ENCODE measurements at regions not wholly inside any gene's neighbourhood (a gene's known extent, or its start where the extent isn't known, plus 50 kb on each side); places are given as distances from the start of the nearest gene placed in this dataset.
A peak's percentile ranks its signal among the peaks of the same experiment; 100 is the strongest.

GRCh38 chr5:67308988-67309688 lies 112.5 kb upstream of the CD180 start:
- Histone ChIP-seq H3K27ac (no peak overlapping the region), H3K36me3 (replicated peaks; ENCODE audit: insufficient read depth, low read depth) (no peaks in the 10 kb centered on the region), H3K4me1 (ENCODE audit: insufficient read depth) (peaks cover 5% of the 10 kb centered on the region), H3K4me2 (no peak overlapping the region), H3K9me2 (replicated peaks; ENCODE audit: insufficient read depth) (no peaks in the 10 kb centered on the region), H3K9me3 (ENCODE audit: low read depth) (no peaks in the 10 kb centered on the region), H3K4me3 (no peak overlapping the region), H3K79me2 (no peaks in the 10 kb centered on the region), H2AFZ (no peak overlapping the region), H3K27me3 (no peaks in the 10 kb centered on the region), H4K20me1 (ENCODE audit: insufficient read depth, poor library complexity, severe bottlenecking) (no peaks in the 10 kb centered on the region)
- no peak for DNase-seq (ENCODE audit: low spot score)
- 92% methylated on average over 3 of the region's 3 CpGs for WGBS (ENCODE audit: low lambda C conversion rate, missing lambda C conversion rate)
- no peak for TF ChIP-seq EZH2phosphoT487 (IDR thresholded peaks at IDR 0.05; ENCODE audit: low read depth, severe bottlenecking, unreplicated experiment)
- TF ChIP-seq CTCF (IDR thresholded peaks at IDR 0.05; ENCODE audit: poor library complexity) = no peak
- TF ChIP-seq EZH2 (IDR thresholded peaks at IDR 0.05; ENCODE audit: borderline replicate concordance) = no peak

DNA sequence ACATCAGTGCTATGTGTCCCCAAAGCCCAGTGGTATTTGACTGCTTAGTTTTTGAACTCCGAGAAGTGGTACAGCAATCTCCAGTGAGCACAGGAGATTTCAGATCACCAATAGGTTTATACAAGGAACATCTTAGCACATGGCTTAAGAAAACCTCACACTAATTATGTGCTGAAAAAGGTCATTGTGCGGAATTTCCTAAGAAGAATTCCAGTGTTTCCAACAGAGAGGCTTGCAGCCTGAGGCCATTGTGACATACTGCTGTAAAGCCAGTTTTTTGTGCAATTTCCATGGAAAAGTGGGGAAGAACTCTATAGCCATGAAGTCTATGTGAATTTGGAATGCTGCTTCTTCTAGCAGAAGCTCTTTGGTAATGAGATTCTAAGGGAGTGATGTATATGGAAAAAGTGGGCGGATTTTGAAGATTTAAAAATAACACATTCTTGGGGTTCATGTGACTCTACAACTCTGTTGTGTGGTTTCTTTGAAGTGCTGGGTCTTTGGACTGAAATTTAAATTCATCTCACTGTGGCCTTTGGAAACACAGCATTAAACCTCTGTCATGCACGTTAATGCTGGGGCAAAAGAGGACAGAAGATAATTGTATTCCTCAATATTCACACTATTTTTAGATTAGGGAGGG lies 110.5 kb upstream of the CD180 start:
- 83% methylated on average over 4 of the region's 4 CpGs for WGBS (ENCODE audit: low lambda C conversion rate, missing lambda C conversion rate)
- H3K27me3 ChIP-seq = no peaks in the 10 kb centered on the region
- H2AFZ ChIP-seq = no peak overlapping the region

DNA sequence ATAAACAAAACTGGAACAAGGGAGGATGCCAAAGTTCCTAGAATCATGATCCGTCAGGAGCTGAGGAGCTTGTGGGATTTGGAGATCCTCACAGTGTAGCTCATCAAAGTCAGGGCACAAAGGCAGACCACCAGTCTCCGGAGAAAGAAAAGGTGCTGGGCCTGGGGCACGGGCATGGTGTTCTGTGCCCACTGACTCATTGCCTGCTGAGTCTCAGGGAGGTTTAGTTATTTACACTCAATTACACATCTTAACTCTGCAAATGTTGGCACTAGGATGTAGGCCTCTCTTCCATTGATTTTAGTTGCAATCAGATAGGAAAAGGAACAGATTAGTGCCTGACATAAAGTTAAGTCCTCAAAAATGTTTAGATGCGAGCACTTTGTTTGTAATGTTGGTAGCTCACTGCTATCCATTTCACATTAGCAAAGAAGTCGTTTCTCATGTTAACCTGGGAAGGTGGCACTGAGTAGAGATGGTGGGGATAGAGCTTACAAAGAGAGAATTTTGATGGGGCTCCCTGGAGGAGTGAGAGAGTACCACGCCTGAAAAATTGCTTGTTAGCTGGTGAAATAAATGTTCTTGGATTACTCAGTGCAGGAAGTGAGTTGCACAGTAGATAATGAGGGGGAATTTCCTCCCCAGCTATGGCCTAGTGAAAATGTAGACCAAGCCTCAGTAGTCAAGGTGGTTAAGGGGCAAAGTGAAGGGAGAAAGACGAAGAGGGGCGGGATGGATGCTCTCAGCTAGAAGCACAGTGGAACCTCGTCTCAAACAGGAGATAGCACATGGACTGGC lies 109.5 kb upstream of the CD180 start:
- 88% methylated on average over 9 of the region's 9 CpGs for WGBS (ENCODE audit: low lambda C conversion rate, missing lambda C conversion rate)
- no peak for DNase-seq (ENCODE audit: low spot score)
- Histone ChIP-seq H3K4me1 (ENCODE audit: insufficient read depth) (peaks cover 6% of the 10 kb centered on the region), H3K4me3 (no peak overlapping the region), H3K4me2 (no peak overlapping the region), H3K36me3 (replicated peaks; ENCODE audit: insufficient read depth, low read depth) (no peaks in the 10 kb centered on the region), H2AFZ (no peak overlapping the region), H3K27me3 (no peaks in the 10 kb centered on the region), H3K9me3 (ENCODE audit: low read depth) (no peaks in the 10 kb centered on the region), H4K20me1 (ENCODE audit: insufficient read depth, poor library complexity, severe bottlenecking) (no peaks in the 10 kb centered on the region), H3K27ac (peak overlapping the region; percentile 3), H3K79me2 (no peaks in the 10 kb centered on the region), H3K9me2 (replicated peaks; ENCODE audit: insufficient read depth) (no peaks in the 10 kb centered on the region)
- TF ChIP-seq EZH2phosphoT487 (IDR thresholded peaks at IDR 0.05; ENCODE audit: low read depth, severe bottlenecking, unreplicated experiment) (no peak), EZH2 (IDR thresholded peaks at IDR 0.05; ENCODE audit: borderline replicate concordance) (no peak), CTCF (IDR thresholded peaks at IDR 0.05; ENCODE audit: poor library complexity) (no peak)

More for the DNA sequence above, 110.5 kb upstream of the CD180 start:
- TF ChIP-seq EZH2 (IDR thresholded peaks at IDR 0.05; ENCODE audit: borderline replicate concordance) = no peak
- TF ChIP-seq EZH2phosphoT487 (IDR thresholded peaks at IDR 0.05; ENCODE audit: low read depth, severe bottlenecking, unreplicated experiment) = no peak
- TF ChIP-seq CTCF (IDR thresholded peaks at IDR 0.05; ENCODE audit: poor library complexity) = no peak
- H3K4me1 ChIP-seq (ENCODE audit: insufficient read depth) = peaks cover 5% of the 10 kb centered on the region
- no peaks in the 10 kb centered on the region for H4K20me1 ChIP-seq (ENCODE audit: insufficient read depth, poor library complexity, severe bottlenecking)
- H3K9me2 ChIP-seq (replicated peaks; ENCODE audit: insufficient read depth) = no peaks in the 10 kb centered on the region
- no peak overlapping the region for H3K4me2 ChIP-seq
- H3K27ac ChIP-seq = peak overlapping the region; percentile 3
- H3K79me2 ChIP-seq = no peaks in the 10 kb centered on the region
- no peak overlapping the region for H3K4me3 ChIP-seq
- H3K9me3 ChIP-seq (ENCODE audit: low read depth) = no peaks in the 10 kb centered on the region
- DNase-seq (ENCODE audit: low spot score) = no peak
- no peaks in the 10 kb centered on the region for H3K36me3 ChIP-seq (replicated peaks; ENCODE audit: insufficient read depth, low read depth)

All from hepatocyte (in vitro differentiated cells).